GM21515 (cell line): ENCODE measurements at regions not wholly inside any gene's neighbourhood (a gene's known extent, or its start where the extent isn't known, plus 50 kb on each side); places are given as distances from the start of the nearest gene placed in this dataset.

Experiments used
- ATAC-seq: cut with Tn5 transposase; IDR thresholded peaks from one replicate; pipeline ENCODE4 v1.9.1; 2021; ENCODE audit not compliant: unreplicated experiment

- ATAC-seq = no peak
These were observed 764.0 kb downstream of the SUCLG1 start for GRCh38 chr2:83695037-83695436.

GRCh38 chr2:83689402-83689801 lies 769.7 kb downstream of the SUCLG1 start:
- ATAC-seq = no peak

- ATAC-seq = no peak
These were observed 772.2 kb downstream of the SUCLG1 start for GRCh38 chr2:83686863-83687262.

GRCh38 chr2:83674050-83674449 lies 785.0 kb downstream of the SUCLG1 start:
- ATAC-seq = no peak

- no peak for ATAC-seq
These were observed 793.2 kb downstream of the SUCLG1 start for GRCh38 chr2:83665894-83666293.

- ATAC-seq = no peak
These were observed 793.9 kb downstream of the SUCLG1 start for GRCh38 chr2:83665154-83665553.

- no peak for ATAC-seq
These were observed 797.4 kb downstream of the SUCLG1 start for GRCh38 chr2:83661711-83662110.

- no peak for ATAC-seq
These were observed 804.9 kb downstream of the SUCLG1 start for GRCh38 chr2:83654091-83654611.

GRCh38 chr2:83650898-83651297 lies 808.2 kb downstream of the SUCLG1 start:
- ATAC-seq = no peak

GRCh38 chr2:83650161-83650560 lies 808.9 kb downstream of the SUCLG1 start:
- no peak for ATAC-seq

- no peak for ATAC-seq
These were observed 818.6 kb downstream of the SUCLG1 start for GRCh38 chr2:83640506-83640905.

- ATAC-seq = no peak
These were observed 825.7 kb downstream of the SUCLG1 start for GRCh38 chr2:83633423-83633822.

GRCh38 chr2:83630351-83630750 lies 828.7 kb downstream of the SUCLG1 start:
- no peak for ATAC-seq

GRCh38 chr2:83615511-83615910 lies 843.6 kb downstream of the SUCLG1 start:
- ATAC-seq = no peak

- ATAC-seq = no peak
These were observed 845.9 kb downstream of the SUCLG1 start for GRCh38 chr2:83613178-83613577.

GRCh38 chr2:83602753-83603152 lies 856.3 kb downstream of the SUCLG1 start:
- ATAC-seq = no peak

- ATAC-seq = no peak
These were observed 862.3 kb downstream of the SUCLG1 start for GRCh38 chr2:83596592-83597282.

- ATAC-seq = no peak
These were observed 863.2 kb downstream of the SUCLG1 start for GRCh38 chr2:83595926-83596325.

- no peak for ATAC-seq
These were observed 863.9 kb downstream of the SUCLG1 start for GRCh38 chr2:83595121-83595690.

GRCh38 chr2:83594241-83595120 lies 864.6 kb downstream of the SUCLG1 start:
- ATAC-seq = no peak

GRCh38 chr2:83587309-83587708 lies 871.8 kb downstream of the SUCLG1 start:
- ATAC-seq = no peak

GRCh38 chr2:83585250-83585649 lies 873.8 kb downstream of the SUCLG1 start:
- no peak for ATAC-seq
